ENCODE measurements at regions not wholly inside any gene's neighbourhood (a gene's known extent, or its start where the extent isn't known, plus 50 kb on each side); places are given as distances from the start of the nearest gene placed in this dataset.

DNA sequence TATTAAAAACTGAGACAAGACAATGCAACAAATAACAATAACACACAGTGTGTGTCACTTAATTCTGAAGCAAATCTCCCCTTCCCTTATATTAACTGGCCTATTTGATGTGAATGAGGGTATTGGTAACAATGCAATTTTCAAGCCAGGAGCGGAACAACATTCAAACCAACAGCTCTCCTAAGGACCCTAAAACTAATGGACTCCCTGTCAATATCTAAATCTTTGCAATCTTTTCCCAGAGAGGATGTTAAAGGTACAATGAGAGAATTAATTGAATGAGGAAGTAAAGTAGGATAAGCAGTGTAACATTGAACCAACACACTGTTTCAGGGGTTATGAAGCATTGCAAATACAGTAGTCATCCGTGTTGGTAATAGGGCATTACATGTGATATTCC lies 311.7 kb downstream of the HTR1A start:
- no peak overlapping the region for H2AFZ ChIP-seq (ENCODE audit: low read depth, low read length)
- H3K27me3 ChIP-seq (ENCODE audit: low read depth, low read length) = no peaks in the 10 kb centered on the region
- H3K9ac ChIP-seq (ENCODE audit: low read length) = no peak overlapping the region
- no peaks in the 10 kb centered on the region for H3K36me3 ChIP-seq (replicated peaks; ENCODE audit: low read depth, low read length)
- H3K4me2 ChIP-seq (ENCODE audit: low read length) = no peak overlapping the region
- no peaks in the 10 kb centered on the region for H3K4me1 ChIP-seq (ENCODE audit: low read length)
- TF ChIP-seq, protein P1, sequence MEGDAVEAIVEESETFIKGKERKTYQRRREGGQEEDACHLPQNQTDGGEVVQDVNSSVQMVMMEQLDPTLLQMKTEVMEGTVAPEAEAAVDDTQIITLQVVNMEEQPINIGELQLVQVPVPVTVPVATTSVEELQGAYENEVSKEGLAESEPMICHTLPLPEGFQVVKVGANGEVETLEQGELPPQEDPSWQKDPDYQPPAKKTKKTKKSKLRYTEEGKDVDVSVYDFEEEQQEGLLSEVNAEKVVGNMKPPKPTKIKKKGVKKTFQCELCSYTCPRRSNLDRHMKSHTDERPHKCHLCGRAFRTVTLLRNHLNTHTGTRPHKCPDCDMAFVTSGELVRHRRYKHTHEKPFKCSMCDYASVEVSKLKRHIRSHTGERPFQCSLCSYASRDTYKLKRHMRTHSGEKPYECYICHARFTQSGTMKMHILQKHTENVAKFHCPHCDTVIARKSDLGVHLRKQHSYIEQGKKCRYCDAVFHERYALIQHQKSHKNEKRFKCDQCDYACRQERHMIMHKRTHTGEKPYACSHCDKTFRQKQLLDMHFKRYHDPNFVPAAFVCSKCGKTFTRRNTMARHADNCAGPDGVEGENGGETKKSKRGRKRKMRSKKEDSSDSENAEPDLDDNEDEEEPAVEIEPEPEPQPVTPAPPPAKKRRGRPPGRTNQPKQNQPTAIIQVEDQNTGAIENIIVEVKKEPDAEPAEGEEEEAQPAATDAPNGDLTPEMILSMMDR (IDR thresholded peaks at IDR 0.05; ENCODE audit: low read depth, low read length) = no peak
- TF ChIP-seq EZH2phosphoT487 (IDR thresholded peaks at IDR 0.05; ENCODE audit: low read depth) = no peak
- H3K79me2 ChIP-seq (ENCODE audit: low read length) = no peaks in the 10 kb centered on the region
- no peak overlapping the region for H3K27ac ChIP-seq (ENCODE audit: low read length)
- no peak overlapping the region for H3K4me3 ChIP-seq (ENCODE audit: low read length)
- no peaks in the 10 kb centered on the region for H4K20me1 ChIP-seq (ENCODE audit: insufficient read depth, low read length)
- no peaks in the 10 kb centered on the region for H3K9me3 ChIP-seq (ENCODE audit: insufficient read depth, low read length)

DNA sequence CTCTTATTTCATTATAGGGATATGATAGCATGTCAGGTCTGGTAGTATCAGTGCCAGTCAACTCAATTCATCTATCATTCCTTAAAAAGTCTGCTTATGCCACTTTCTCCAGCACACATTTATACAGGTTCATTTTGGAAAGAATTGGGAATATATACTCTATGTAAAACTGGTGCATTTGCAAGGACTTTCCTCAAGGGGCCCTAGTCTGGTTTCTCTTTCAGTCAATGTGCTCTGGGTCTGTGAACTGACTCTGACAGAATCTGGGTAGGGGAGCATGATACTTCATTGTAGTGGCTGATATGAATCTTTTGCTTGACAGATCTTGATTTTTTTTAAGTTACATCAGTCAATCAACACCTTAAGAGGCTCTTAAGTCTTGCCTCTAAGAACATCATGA lies 313.9 kb downstream of the HTR1A start:
- no peak overlapping the region for H3K27ac ChIP-seq (ENCODE audit: low read length)
- no peaks in the 10 kb centered on the region for H3K27me3 ChIP-seq (ENCODE audit: low read depth, low read length)
- no peaks in the 10 kb centered on the region for H4K20me1 ChIP-seq (ENCODE audit: insufficient read depth, low read length)
- no peaks in the 10 kb centered on the region for H3K36me3 ChIP-seq (replicated peaks; ENCODE audit: low read depth, low read length)
- no peak overlapping the region for H3K9ac ChIP-seq (ENCODE audit: low read length)
- no peak overlapping the region for H3K4me3 ChIP-seq (ENCODE audit: low read length)
- no peaks in the 10 kb centered on the region for H3K79me2 ChIP-seq (ENCODE audit: low read length)
- H2AFZ ChIP-seq (ENCODE audit: low read depth, low read length) = no peak overlapping the region
- H3K4me2 ChIP-seq (ENCODE audit: low read length) = no peak overlapping the region
- H3K4me1 ChIP-seq (ENCODE audit: low read length) = no peaks in the 10 kb centered on the region
- TF ChIP-seq, protein P1 (IDR thresholded peaks at IDR 0.05; ENCODE audit: low read depth, low read length) = no peak
- no peak for TF ChIP-seq EZH2phosphoT487 (IDR thresholded peaks at IDR 0.05; ENCODE audit: low read depth)
- no peaks in the 10 kb centered on the region for H3K9me3 ChIP-seq (ENCODE audit: insufficient read depth, low read length)

GRCh38 chr5:63629951-63630630 lies 332.2 kb downstream of the HTR1A start:
- H3K9ac ChIP-seq (ENCODE audit: low read length) = no peak overlapping the region
- H3K4me2 ChIP-seq (ENCODE audit: low read length) = no peak overlapping the region
- H3K9me3 ChIP-seq (ENCODE audit: insufficient read depth, low read length) = no peaks in the 10 kb centered on the region
- no peaks in the 10 kb centered on the region for H4K20me1 ChIP-seq (ENCODE audit: insufficient read depth, low read length)
- H3K27ac ChIP-seq (ENCODE audit: low read length) = no peak overlapping the region
- H3K4me1 ChIP-seq (ENCODE audit: low read length) = no peaks in the 10 kb centered on the region
- no peak overlapping the region for H3K4me3 ChIP-seq (ENCODE audit: low read length)
- no peaks in the 10 kb centered on the region for H3K36me3 ChIP-seq (replicated peaks; ENCODE audit: low read depth, low read length)
- H3K79me2 ChIP-seq (ENCODE audit: low read length) = no peaks in the 10 kb centered on the region
- H3K27me3 ChIP-seq (ENCODE audit: low read depth, low read length) = no peaks in the 10 kb centered on the region
- no peak overlapping the region for H2AFZ ChIP-seq (ENCODE audit: low read depth, low read length)
- TF ChIP-seq EZH2phosphoT487 (IDR thresholded peaks at IDR 0.05; ENCODE audit: low read depth) = no peak
- TF ChIP-seq, protein P1 (IDR thresholded peaks at IDR 0.05; ENCODE audit: low read depth, low read length) = no peak

GRCh38 chr5:63613442-63613841 lies 348.8 kb downstream of the HTR1A start:
- Histone ChIP-seq H3K4me3 (ENCODE audit: low read length) (no peak overlapping the region), H3K27ac (ENCODE audit: low read length) (no peak overlapping the region), H3K9ac (ENCODE audit: low read length) (no peak overlapping the region), H3K36me3 (replicated peaks; ENCODE audit: low read depth, low read length) (no peaks in the 10 kb centered on the region), H3K9me3 (ENCODE audit: insufficient read depth, low read length) (no peaks in the 10 kb centered on the region), H2AFZ (ENCODE audit: low read depth, low read length) (no peak overlapping the region), H4K20me1 (ENCODE audit: insufficient read depth, low read length) (no peaks in the 10 kb centered on the region), H3K4me2 (ENCODE audit: low read length) (no peak overlapping the region), H3K27me3 (ENCODE audit: low read depth, low read length) (no peaks in the 10 kb centered on the region), H3K4me1 (ENCODE audit: low read length) (no peaks in the 10 kb centered on the region), H3K79me2 (ENCODE audit: low read length) (no peaks in the 10 kb centered on the region)
- TF ChIP-seq, protein P1 (IDR thresholded peaks at IDR 0.05; ENCODE audit: low read depth, low read length) = no peak
- no peak for TF ChIP-seq EZH2phosphoT487 (IDR thresholded peaks at IDR 0.05; ENCODE audit: low read depth)
